ENCODE measurements at regions not wholly inside any gene's neighbourhood (a gene's known extent, or its start where the extent isn't known, plus 50 kb on each side); places are given as distances from the start of the nearest gene placed in this dataset.

DNA sequence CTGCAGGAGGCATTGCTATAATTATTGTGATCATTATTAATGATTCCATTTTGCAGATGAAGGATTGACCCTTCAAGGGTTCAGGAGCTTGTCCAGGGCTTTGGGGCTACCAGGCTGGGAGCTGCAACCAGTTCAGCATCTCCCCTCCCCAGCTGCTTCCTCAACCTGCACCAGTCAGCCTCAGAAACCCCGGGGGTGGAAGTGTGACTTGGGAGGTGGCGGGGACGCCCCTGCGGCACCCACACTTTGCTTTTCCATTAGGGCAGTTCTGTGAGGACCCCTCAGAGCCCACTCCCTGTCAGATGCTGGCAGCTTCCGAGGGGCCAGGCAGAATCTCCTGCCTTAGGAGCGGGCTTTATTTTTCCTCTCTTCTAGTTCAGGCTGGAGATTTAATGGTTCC, 85.6 kb downstream of the OLFM1 start:
- no peak for TF ChIP-seq TCF4 (CRISPR knock-in tag; IDR thresholded peaks at IDR 0.05; ENCODE audit: borderline replicate concordance)
- TF ChIP-seq ZFP30 (CRISPR knock-in tag; IDR thresholded peaks at IDR 0.05): no peak

Measured in SK-N-SH treated with all-trans-retinoic acid at 6 μM for 48 hours (cell line).